ENCODE measurements at regions not wholly inside any gene's neighbourhood (a gene's known extent, or its start where the extent isn't known, plus 50 kb on each side); places are given as distances from the start of the nearest gene placed in this dataset.

DNA sequence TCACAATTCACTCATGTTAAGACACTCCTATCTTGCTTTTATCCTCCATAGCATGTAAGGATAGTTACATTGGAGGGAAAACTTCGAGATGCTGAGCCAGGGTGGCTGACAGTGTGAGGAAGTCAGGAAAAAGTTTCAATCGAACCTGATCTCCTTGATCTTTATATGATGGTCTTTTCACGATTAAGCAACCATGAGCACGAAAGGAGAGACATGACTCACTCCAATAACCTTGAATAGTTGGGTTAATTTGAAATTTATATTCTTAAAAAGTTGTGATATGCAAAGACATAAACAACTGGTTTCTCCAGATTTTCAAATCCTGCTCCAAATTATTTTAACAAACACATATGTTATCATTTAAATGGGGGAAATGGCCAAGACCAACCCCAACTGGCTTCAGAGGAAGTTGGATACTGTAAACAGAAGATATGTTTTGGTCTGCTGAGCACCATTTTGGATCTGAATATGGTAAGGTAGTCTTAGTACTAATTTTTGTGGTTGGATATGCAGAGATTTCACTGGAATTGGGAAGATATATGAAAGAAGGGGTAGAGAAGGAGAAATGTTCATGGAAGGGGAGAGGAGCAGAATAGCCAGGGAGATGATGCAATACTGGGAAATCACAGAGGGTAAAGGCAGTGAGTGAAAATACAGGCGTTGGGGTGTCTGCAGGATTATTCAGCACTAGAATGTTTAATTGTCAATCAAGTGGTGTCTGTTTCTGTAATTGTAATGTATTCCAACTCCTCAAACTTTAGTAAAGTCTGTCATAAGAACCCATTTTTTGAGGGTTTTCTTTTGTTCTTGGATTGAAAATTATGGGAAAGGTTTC, 185.2 kb upstream of the SLC38A2 start:
- TF ChIP-seq GABPA (IDR thresholded peaks at IDR 0.05; ENCODE audit: borderline replicate concordance, insufficient read depth, low read length) (no peak), CEBPB (IDR thresholded peaks at IDR 0.05; ENCODE audit: low read depth, low read length) (peak; percentile 83), ASH2L (IDR thresholded peaks at IDR 0.05; ENCODE audit: low read length) (no peak), KDM1A (IDR thresholded peaks at IDR 0.05; ENCODE audit: borderline replicate concordance, low read length) (no peak), CTBP2 (IDR thresholded peaks at IDR 0.05; ENCODE audit: borderline replicate concordance, insufficient read depth, insufficient read length, low read length) (no peak), CBX5 (IDR thresholded peaks at IDR 0.05; ENCODE audit: low read depth, low read length) (no peak)
- TF ChIP-seq, protein P1, sequence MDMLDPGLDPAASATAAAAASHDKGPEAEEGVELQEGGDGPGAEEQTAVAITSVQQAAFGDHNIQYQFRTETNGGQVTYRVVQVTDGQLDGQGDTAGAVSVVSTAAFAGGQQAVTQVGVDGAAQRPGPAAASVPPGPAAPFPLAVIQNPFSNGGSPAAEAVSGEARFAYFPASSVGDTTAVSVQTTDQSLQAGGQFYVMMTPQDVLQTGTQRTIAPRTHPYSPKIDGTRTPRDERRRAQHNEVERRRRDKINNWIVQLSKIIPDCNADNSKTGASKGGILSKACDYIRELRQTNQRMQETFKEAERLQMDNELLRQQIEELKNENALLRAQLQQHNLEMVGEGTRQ (IDR thresholded peaks at IDR 0.05; ENCODE audit: low read length) = no peak
- Histone ChIP-seq H2BK20ac (ENCODE audit: low read length) (no peak overlapping the region), H3K18ac (ENCODE audit: extremely low read depth, low read length) (no peak overlapping the region), H3K4me2 (ENCODE audit: insufficient read depth in 1 of 2, low read depth in 2 of 2, low read length in 2 of 2) (no peak overlapping the region), H4K20me1 (replicated peaks in 1 of 2; ENCODE audit: control insufficient read depth in 1 of 2, insufficient read depth in 2 of 2, low read length in 2 of 2) (no peaks in the 10 kb centered on the region), H4K5ac (ENCODE audit: insufficient read length, low read depth, low read length) (no peak overlapping the region), H3K4ac (replicated peaks; ENCODE audit: insufficient read length, low read depth, low read length) (no peak overlapping the region), H3K23ac (ENCODE audit: insufficient read length) (no peak overlapping the region), H2BK15ac (ENCODE audit: low read length) (no peak overlapping the region), H3K56ac (replicated peaks; ENCODE audit: insufficient read length, low read depth, low read length) (no peak overlapping the region), H3K79me2 (ENCODE audit: control insufficient read depth in 1 of 2, insufficient read depth in 2 of 2, low read length in 2 of 2) (no peaks in the 10 kb centered on the region), H3K79me1 (ENCODE audit: low read depth, low read length) (no peaks in the 10 kb centered on the region), H3K9ac (replicated peaks in 1 of 4; ENCODE audit: extremely low read depth in 1 of 4, low read depth in 3 of 4, low read length in 3 of 4) (no peak overlapping the region), H3K27ac (ENCODE audit: low read depth, low read length) (no peak overlapping the region), H4K91ac (replicated peaks; ENCODE audit: insufficient read length, low read length) (no peak overlapping the region), H3K27me3 (replicated peaks in 1 of 4; ENCODE audit: control insufficient read depth in 3 of 4, extremely low read depth in 1 of 4, insufficient read depth in 3 of 4, low read length in 3 of 4) (no peaks in the 10 kb centered on the region), H2BK12ac (ENCODE audit: low read depth, low read length) (no peak overlapping the region), H3K4me3 (ENCODE audit: extremely low read depth in 1 of 4, insufficient read depth in 2 of 4, low read depth in 3 of 4, low read length in 4 of 4) (no peak overlapping the region), H3K14ac (ENCODE audit: insufficient read length) (no peak overlapping the region), H2BK120ac (replicated peaks; ENCODE audit: low read depth, low read length) (no peak overlapping the region), H2AK5ac (ENCODE audit: low read depth, low read length) (no peak overlapping the region), H3K36me3 (ENCODE audit: control insufficient read depth in 2 of 4, insufficient read depth in 4 of 4, low read length in 3 of 4) (no peaks in the 10 kb centered on the region), H2AFZ (ENCODE audit: low read length) (no peak overlapping the region), H3K9me3 (ENCODE audit: insufficient read depth in 2 of 2, low read depth in 1 of 2, low read length in 1 of 2) (no peaks in the 10 kb centered on the region), H3K4me1 (replicated peaks in 1 of 4; ENCODE audit: control insufficient read depth in 3 of 4, insufficient read depth in 4 of 4, low read length in 3 of 4) (peaks cover 0 to 4% (median 3%) of the 10 kb centered on the region in 4 experiments; a peak in 3 of 7 replicates), H3K23me2 (ENCODE audit: low read depth, low read length) (no peaks in the 10 kb centered on the region), H4K8ac (ENCODE audit: extremely low read depth, insufficient read depth, low read length) (no peak overlapping the region), H2BK5ac (ENCODE audit: low read depth, low read length) (no peak overlapping the region)
- WGBS, 2 experiments (ENCODE audit: extremely low coverage in 1 of 2, insufficient coverage in 1 of 2, insufficient read length in 1 of 2, insufficient replicate concordance in 2 of 2, low coverage in 1 of 2, low lambda C conversion rate in 2 of 2, missing lambda C conversion rate in 1 of 2) = 92% methylated on average over 5 of the region's 5 CpGs; no CpG with 5 or more reads in 1 of the 2 experiments
- ChIA-PET CTCF (ENCODE audit: partially characterized antibody) (no interaction called here), POLR2A (ENCODE audit: partially characterized antibody) (no interaction called here)
- FAIRE-seq (no peak), DNase-seq (ENCODE audit: low read depth in 1 of 2, low spot score in 2 of 2) (no peak)
